CD4-positive, alpha-beta memory T cell (primary cell): ENCODE measurements at regions not wholly inside any gene's neighbourhood (a gene's known extent, or its start where the extent isn't known, plus 50 kb on each side); places are given as distances from the start of the nearest gene placed in this dataset.
A peak's percentile ranks its signal among the peaks of the same experiment; 100 is the strongest.
"Not testable (repeated sequence)": the region's sequence is repeated elsewhere in the genome, so short reads cannot be mapped to it uniquely, and the experiment has no call there.

ENCODE experiments used
- CTCF ChIA-PET: fragments of 350-600 bp; sonication (Branson Sonifier 250); formaldehyde crosslinking; loops from one replicate; lab custom pipeline; 2021; ENCODE audit warnings: inconsistent platforms; ENCODE audit not compliant: partially characterized antibody; lab: Charles Lee
- POLR2A ChIA-PET: fragments of 350-600 bp; sonication (Branson Sonifier 250); formaldehyde crosslinking; loops from one replicate; lab custom pipeline; 2021; ENCODE audit not compliant: partially characterized antibody; lab: Charles Lee
- DNase-seq, 5 donors: peaks; one replicate each; pipeline versions ENCODE4 v3.0.0 to v3.0.0-alpha.2; 2020 to 2022; ENCODE audit warnings: mixed read lengths in 1 of 5
- H3K27ac ChIP-seq: one replicate; pipeline ENCODE4 v1.7.0; 2013; ENCODE audit warnings: low read depth, low read length
- H3K27me3 ChIP-seq: 2 replicates; pipeline ENCODE4 v1.7.0; 2013; ENCODE audit warnings: mild to moderate bottlenecking, low read length, moderate library complexity; ENCODE audit not compliant: insufficient read depth
- H3K36me3 ChIP-seq: 2 replicates; pipeline ENCODE4 v1.7.0; 2013; ENCODE audit warnings: mild to moderate bottlenecking, low read length, moderate library complexity; ENCODE audit not compliant: insufficient read depth
- H3K4me1 ChIP-seq: 2 replicates; pipeline ENCODE4 v1.7.0; 2013; ENCODE audit warnings: mild to moderate bottlenecking, low read length, moderate library complexity; ENCODE audit not compliant: insufficient read depth
- H3K4me3 ChIP-seq, 2 donors: one replicate each; pipeline ENCODE4 v1.7.0; 2013; ENCODE audit warnings: low read length in 2 of 2, mild to moderate bottlenecking in 1 of 2
- H3K9me3 ChIP-seq, 2 donors: one replicate each; pipeline ENCODE4 v1.7.0; 2013; ENCODE audit warnings: low read length in 2 of 2, control low read depth in 1 of 2; ENCODE audit not compliant: control insufficient read depth in 1 of 2
- H3K27ac Mint-ChIP-seq, 7 donors: one replicate each; pipeline ENCODE4 v1.8.0; 2020 to 2021; ENCODE audit warnings: mixed read lengths in 7 of 7, mild to moderate bottlenecking in 6 of 7, inconsistent platforms in 3 of 7, moderate library complexity in 3 of 7
- H3K27me3 Mint-ChIP-seq, 2 donors: one replicate each; pipeline ENCODE4 v1.8.0; 2020 to 2021; ENCODE audit warnings: mixed read lengths in 2 of 2
- H3K36me3 Mint-ChIP-seq, 2 donors: one replicate each; pipeline ENCODE4 v1.8.0; 2020 to 2021; ENCODE audit warnings: mixed read lengths in 2 of 2, inconsistent platforms in 1 of 2, mild to moderate bottlenecking in 1 of 2
- H3K4me1 Mint-ChIP-seq, 4 donors: one replicate each; pipeline ENCODE4 v1.8.0; 2020 to 2021; ENCODE audit warnings: mixed read lengths in 4 of 4, mild to moderate bottlenecking in 1 of 4
- H3K4me3 Mint-ChIP-seq, 8 donors: one replicate each; pipeline ENCODE4 v1.8.0; 2020 to 2021; ENCODE audit warnings: mixed read lengths in 8 of 8, mild to moderate bottlenecking in 7 of 8, moderate library complexity in 6 of 8, inconsistent platforms in 3 of 8
- H3K9me3 Mint-ChIP-seq, 8 donors: one replicate each; pipeline ENCODE4 v1.8.0; 2020 to 2021; ENCODE audit warnings: mixed read lengths in 8 of 8, mild to moderate bottlenecking in 5 of 8, inconsistent platforms in 3 of 8, moderate library complexity in 1 of 8
- intact Hi-C: fragments of 100-400 bp; cut with micrococcal nuclease; formaldehyde crosslinking; loops from one replicate; pipeline ENCODE4 v1.15.1; 2023

DNA sequence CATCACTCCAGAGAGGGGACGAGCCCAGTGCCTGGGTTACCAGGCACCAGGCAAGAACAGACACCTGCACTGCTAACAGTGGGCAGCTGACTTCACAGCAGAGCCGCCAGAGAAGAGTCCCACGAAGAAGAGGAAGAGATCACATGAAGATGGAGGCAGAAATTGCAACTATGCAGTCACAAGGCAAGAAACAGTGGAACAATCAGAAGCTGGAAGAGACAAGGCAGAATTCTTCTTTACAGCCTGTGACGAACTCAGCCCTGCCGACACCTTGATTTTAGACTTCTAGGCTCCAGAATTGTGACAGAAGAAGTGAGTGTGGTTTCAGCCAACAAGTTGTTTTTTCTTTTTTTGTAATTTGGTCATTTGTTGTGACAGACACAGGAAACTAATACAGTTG is 59.2 kb downstream of the IL12A start:
- Histone ChIP-seq H3K4me3 (no peak overlapping the region), H3K4me1 (no peaks in the 10 kb centered on the region), H3K9me3 (no peaks in the 10 kb centered on the region), H3K27me3 (no peaks in the 10 kb centered on the region), H3K27ac (no peak overlapping the region), H3K36me3 (no peaks in the 10 kb centered on the region)
- Mint-ChIP-seq H3K4me3 (peak overlapping the region in 1 of 8 donors; percentile 19), H3K4me1 (peaks cover 0 to 4% (median 0%) of the 10 kb centered on the region in 4 donors), H3K36me3 (no peaks in the 10 kb centered on the region), H3K27ac (no peak overlapping the region), H3K9me3 (peaks cover 0 to 6% (median 3%) of the 10 kb centered on the region in 8 donors), H3K27me3 (peaks cover 0 to 2% of the 10 kb centered on the region in 2 donors)
- intact Hi-C loops: no loop called here
- POLR2A ChIA-PET: no interaction called here
- no peak for DNase-seq
- CTCF ChIA-PET: interaction anchor here (0.9 kb wide), 1 partner anchor 59 kb away, joined by 3 read pairs; the partner anchor contains the start of gene IL12A

DNA sequence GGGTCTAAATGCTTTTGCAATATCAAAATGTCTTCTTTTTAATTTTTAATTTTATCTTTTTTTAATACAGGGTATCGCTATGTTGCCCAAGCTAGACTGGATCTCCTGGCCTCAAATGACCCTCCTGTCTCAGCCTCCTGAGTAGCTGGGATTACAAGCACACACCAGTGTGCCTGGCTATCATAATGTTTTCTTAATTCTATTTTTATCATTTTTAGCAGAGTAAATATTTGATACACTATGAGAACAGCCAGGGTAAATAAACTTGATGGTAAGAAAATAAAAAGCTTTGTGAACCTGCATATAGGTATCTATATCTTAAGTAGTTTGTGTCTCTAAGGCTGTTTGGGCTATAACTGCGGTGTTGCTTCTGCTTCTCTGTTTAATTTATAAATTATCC is 60.4 kb downstream of the IL12A start:
- H3K4me1 Mint-ChIP-seq: peaks cover 0 to 4% (median 0%) of the 10 kb centered on the region in 4 donors
- H3K36me3 Mint-ChIP-seq: no peaks in the 10 kb centered on the region
- Histone ChIP-seq H3K4me1 (no peaks in the 10 kb centered on the region), H3K4me3 (no peak overlapping the region), H3K9me3 (no peaks in the 10 kb centered on the region), H3K27me3 (no peaks in the 10 kb centered on the region), H3K36me3 (no peaks in the 10 kb centered on the region), H3K27ac (no peak overlapping the region)
- peaks cover 2 to 4% of the 10 kb centered on the region in 2 donors for H3K27me3 Mint-ChIP-seq
- CTCF ChIA-PET: interaction anchor here (0.9 kb wide), 1 partner anchor 15 kb away, joined by 3 read pairs; no protein-coding TSS in a partner anchor
- intact Hi-C loops: no loop called here
- no peak for DNase-seq
- peaks cover 0 to under 1% (median 0%) of the 10 kb centered on the region in 8 donors for H3K9me3 Mint-ChIP-seq
- POLR2A ChIA-PET: no interaction called here
- H3K4me3 Mint-ChIP-seq: no peak overlapping the region
- no peak overlapping the region for H3K27ac Mint-ChIP-seq

DNA sequence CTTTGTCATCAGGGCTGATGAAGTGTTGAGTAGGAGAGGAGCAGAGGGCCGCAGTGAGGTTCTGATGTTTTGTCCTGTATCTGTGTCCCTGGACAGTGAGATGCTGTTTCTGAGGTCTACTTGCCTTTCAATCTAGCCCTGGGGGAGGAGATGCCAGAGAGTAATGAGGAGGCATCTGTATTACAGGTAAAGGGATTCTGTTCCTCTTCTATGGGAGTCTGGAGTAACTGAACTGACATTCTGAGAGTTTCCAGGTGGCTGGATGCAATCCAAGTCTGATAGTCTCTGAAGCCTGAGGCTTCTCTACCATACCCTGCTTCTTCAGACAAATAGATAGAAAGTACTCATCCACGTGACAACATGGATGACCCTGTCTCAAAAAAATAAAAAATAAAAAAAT is 60.9 kb downstream of the IL12A start:
- peaks cover 4 to 5% of the 10 kb centered on the region in 2 donors for H3K27me3 Mint-ChIP-seq
- no peaks in the 10 kb centered on the region for H3K9me3 Mint-ChIP-seq
- H3K9me3 ChIP-seq: no peaks in the 10 kb centered on the region
- H3K27ac ChIP-seq: no peak overlapping the region
- no peak overlapping the region for H3K27ac Mint-ChIP-seq
- H3K4me3 Mint-ChIP-seq: no peak overlapping the region
- CTCF ChIA-PET: no interaction called here
- H3K36me3 ChIP-seq: no peaks in the 10 kb centered on the region
- H3K4me1 ChIP-seq: no peaks in the 10 kb centered on the region
- DNase-seq: no peak
- intact Hi-C loops: no loop called here
- H3K4me3 ChIP-seq: no peak overlapping the region
- H3K4me1 Mint-ChIP-seq: peaks cover 0 to 4% (median 0%) of the 10 kb centered on the region in 4 donors
- POLR2A ChIA-PET: no interaction called here
- H3K27me3 ChIP-seq: no peaks in the 10 kb centered on the region
- H3K36me3 Mint-ChIP-seq: no peaks in the 10 kb centered on the region

DNA sequence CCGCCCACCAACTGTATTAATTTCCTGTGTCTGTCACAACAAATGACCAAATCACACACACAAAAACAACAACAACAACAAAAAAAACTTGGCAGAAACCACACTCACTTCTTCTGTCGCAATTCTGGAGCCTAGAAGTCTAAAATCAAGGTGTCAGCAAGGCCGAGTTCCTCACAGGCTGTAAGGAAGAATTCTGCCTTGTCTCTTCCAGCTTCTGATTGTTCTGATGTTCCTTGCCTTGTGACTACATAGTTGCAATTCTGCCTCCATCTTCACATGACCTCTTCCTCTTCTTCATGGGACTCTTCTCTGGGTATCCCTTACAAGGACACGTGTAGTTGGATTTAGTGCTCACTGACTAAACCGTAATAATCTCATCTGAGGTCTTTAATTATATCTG is 61.4 kb downstream of the IL12A start:
- Mint-ChIP-seq H3K4me1 (peaks cover 0 to 4% (median 0%) of the 10 kb centered on the region in 4 donors), H3K4me3 (no peak overlapping the region), H3K36me3 (no peaks in the 10 kb centered on the region), H3K9me3 (no peaks in the 10 kb centered on the region), H3K27me3 (peaks cover 4 to 5% of the 10 kb centered on the region in 2 donors), H3K27ac (no peak overlapping the region)
- H3K36me3 ChIP-seq: no peaks in the 10 kb centered on the region
- no peak for DNase-seq
- H3K9me3 ChIP-seq: no peaks in the 10 kb centered on the region
- no peaks in the 10 kb centered on the region for H3K27me3 ChIP-seq
- no peak overlapping the region for H3K4me3 ChIP-seq
- no peaks in the 10 kb centered on the region for H3K4me1 ChIP-seq
- POLR2A ChIA-PET: no interaction called here
- H3K27ac ChIP-seq: no peak overlapping the region
- CTCF ChIA-PET: no interaction called here
- intact Hi-C loops: no loop called here

DNA sequence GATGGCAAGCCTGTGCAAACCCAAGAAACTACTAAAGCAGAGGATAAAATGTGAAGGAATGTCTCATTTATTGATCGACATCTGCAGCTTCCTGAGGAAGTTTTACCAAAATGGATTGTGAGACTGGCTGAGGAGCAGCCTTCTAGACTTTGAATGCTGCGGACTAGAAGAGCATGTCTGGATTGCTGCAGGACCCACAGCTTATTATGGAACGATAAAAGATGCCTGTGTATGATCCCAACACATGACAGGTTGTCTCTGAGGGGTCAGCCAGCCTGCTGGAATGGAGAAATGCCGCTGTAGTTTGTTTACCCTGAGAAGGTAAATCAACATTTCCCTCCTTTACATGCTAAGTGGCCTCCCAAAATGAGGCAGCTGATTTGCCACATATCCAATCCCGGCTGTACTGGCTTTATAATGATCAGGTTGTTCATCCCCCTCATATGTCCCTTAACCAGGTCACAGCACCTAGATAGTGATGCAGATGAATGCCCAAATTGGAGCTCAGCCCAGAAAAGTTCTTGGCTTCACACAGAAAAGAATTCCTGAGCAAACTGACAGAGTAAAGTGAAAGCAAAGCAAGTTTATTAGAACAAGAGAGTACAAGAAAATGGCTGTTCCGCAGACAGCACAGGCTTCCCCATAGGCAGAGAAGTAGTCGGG is 63.9 kb downstream of the IL12A start:
- H3K4me3 Mint-ChIP-seq: peak overlapping the region in 1 of 8 donors; percentile 7
- no peak for DNase-seq
- no peaks in the 10 kb centered on the region for H3K27me3 ChIP-seq
- H3K27ac ChIP-seq: no peak overlapping the region
- no peak overlapping the region for H3K4me3 ChIP-seq
- peaks cover 0 to 4% (median 0%) of the 10 kb centered on the region in 4 donors for H3K4me1 Mint-ChIP-seq
- ChIA-PET CTCF (interaction anchor here (1.2 kb wide), 1 partner anchor 20 kb away, joined by 3 read pairs; no protein-coding TSS in a partner anchor), POLR2A (no interaction called here)
- H3K36me3 Mint-ChIP-seq: no peaks in the 10 kb centered on the region
- intact Hi-C loops: no loop called here
- no peak overlapping the region for H3K27ac Mint-ChIP-seq
- no peaks in the 10 kb centered on the region for H3K36me3 ChIP-seq
- H3K4me1 ChIP-seq: no peaks in the 10 kb centered on the region
- H3K27me3 Mint-ChIP-seq: peaks cover 4 to 5% of the 10 kb centered on the region in 2 donors
- H3K9me3 ChIP-seq: no peaks in the 10 kb centered on the region
- no peaks in the 10 kb centered on the region for H3K9me3 Mint-ChIP-seq

DNA sequence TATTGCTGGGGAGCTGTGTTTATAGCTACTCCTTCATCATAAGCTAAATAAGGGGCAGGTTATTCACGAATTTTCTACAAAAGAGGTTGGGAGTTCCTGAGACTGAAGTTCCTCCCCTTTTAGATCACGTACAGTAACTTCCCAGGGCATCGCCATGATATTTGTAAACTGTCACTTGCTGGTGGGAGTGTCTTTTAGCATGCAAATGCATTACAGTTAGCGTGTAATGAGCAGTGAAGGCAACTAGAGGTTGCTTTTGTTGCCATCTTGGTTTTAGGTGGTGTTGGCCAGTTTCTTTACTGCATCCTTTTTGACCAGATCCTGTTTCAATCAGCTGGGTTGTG is 64.4 kb downstream of the IL12A start:
- Histone ChIP-seq H3K9me3 (no peaks in the 10 kb centered on the region), H3K36me3 (no peaks in the 10 kb centered on the region), H3K4me1 (no peaks in the 10 kb centered on the region), H3K27ac (no peak overlapping the region), H3K4me3 (no peak overlapping the region), H3K27me3 (no peaks in the 10 kb centered on the region)
- Mint-ChIP-seq H3K27me3 (peaks cover 4 to 5% of the 10 kb centered on the region in 2 donors), H3K4me1 (no peaks in the 10 kb centered on the region), H3K36me3 (no peaks in the 10 kb centered on the region), H3K9me3 (no peaks in the 10 kb centered on the region), H3K4me3 (no peak overlapping the region), H3K27ac (no peak overlapping the region)
- intact Hi-C loops: no loop called here
- ChIA-PET POLR2A (no interaction called here), CTCF (no interaction called here)
- no peak for DNase-seq

DNA sequence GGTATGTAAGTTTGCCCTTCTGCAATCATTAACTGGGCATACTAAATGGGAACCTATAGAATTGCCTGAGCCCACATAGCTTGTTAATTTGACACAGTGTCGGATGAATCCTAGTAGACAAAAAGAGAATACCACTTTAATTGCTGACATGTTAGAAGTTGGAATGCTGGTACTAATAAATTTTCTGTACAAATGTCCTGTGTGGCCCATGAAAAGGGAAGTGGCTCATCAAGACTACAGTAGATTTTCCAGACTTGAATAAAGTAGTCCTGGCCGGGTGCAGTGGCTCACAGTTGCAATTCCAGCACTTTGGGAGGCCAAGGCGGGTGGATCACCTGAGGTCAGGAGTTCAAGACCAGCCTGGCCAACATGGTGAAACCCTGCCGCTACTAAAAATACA is 66.2 kb downstream of the IL12A start:
- H3K4me3 ChIP-seq, H3K27ac Mint-ChIP-seq, H3K27ac ChIP-seq, DNase-seq, H3K4me3 Mint-ChIP-seq, H3K4me1 Mint-ChIP-seq, H3K27me3 ChIP-seq, intact Hi-C loops, H3K36me3 Mint-ChIP-seq, H3K9me3 Mint-ChIP-seq, H3K36me3 ChIP-seq, POLR2A ChIA-PET, CTCF ChIA-PET, H3K9me3 ChIP-seq, H3K27me3 Mint-ChIP-seq, H3K4me1 ChIP-seq: not testable (repeated sequence)
